MM.1S (cell line): ENCODE measurements at regions not wholly inside any gene's neighbourhood (a gene's known extent, or its start where the extent isn't known, plus 50 kb on each side); places are given as distances from the start of the nearest gene placed in this dataset.

Source experiments
- DNase-seq: peaks from one replicate; pipeline ENCODE4 v3.0.0-alpha.2; 2015
- H2AFZ ChIP-seq: fragments of 300-600 bp; sonication (generic); 2 replicates; pipeline ENCODE4 v1.6.0; 2016; ENCODE audit warnings: antibody characterized with exemption, low read length
- H3F3A ChIP-seq: fragments of 300-600 bp; sonication (generic); 2 replicates; pipeline ENCODE4 v1.6.1; 2016; ENCODE audit warnings: mild to moderate bottlenecking, antibody characterized with exemption, low read length, moderate library complexity, mixed read lengths; ENCODE audit not compliant: insufficient read depth
- H3K27ac ChIP-seq: fragments of 300-600 bp; sonication (generic); 2 replicates; pipeline ENCODE4 v1.5.1; 2016; ENCODE audit warnings: mild to moderate bottlenecking, low read length
- H3K27me3 ChIP-seq: fragments of 300-600 bp; sonication (generic); replicated peaks from 2 replicates; pipeline ENCODE4 v1.6.0; 2016; ENCODE audit warnings: low read length; ENCODE audit not compliant: insufficient read depth
- H3K36me3 ChIP-seq: fragments of 300-600 bp; sonication (generic); replicated peaks from 2 replicates; pipeline ENCODE4 v1.6.1; 2016; ENCODE audit warnings: mild to moderate bottlenecking, low read length, mixed read lengths; ENCODE audit not compliant: insufficient read depth
- H3K4me1 ChIP-seq: fragments of 300-600 bp; sonication (generic); 2 replicates; pipeline ENCODE4 v1.6.1; 2016; ENCODE audit warnings: low read length, mixed read lengths
- H3K4me2 ChIP-seq: fragments of 300-600 bp; sonication (generic); 2 replicates; pipeline ENCODE4 v1.6.0; 2016; ENCODE audit warnings: low read depth, low read length
- H3K4me3 ChIP-seq: fragments of 300-600 bp; sonication (generic); 2 replicates; pipeline ENCODE4 v1.5.1; 2016; ENCODE audit warnings: low read length, mixed read lengths
- H3K79me2 ChIP-seq: fragments of 300-600 bp; sonication (generic); 2 replicates; pipeline ENCODE4 v1.6.1; 2016; ENCODE audit warnings: mixed run types, low read length, mixed read lengths
- H3K9ac ChIP-seq: fragments of 300-600 bp; sonication (generic); 2 replicates; pipeline ENCODE4 v1.6.1; 2016; ENCODE audit warnings: low read length, mixed read lengths
- H3K9me2 ChIP-seq: fragments of 300-600 bp; sonication (generic); replicated peaks from 2 replicates; pipeline ENCODE4 v1.6.1; 2016; ENCODE audit warnings: mild to moderate bottlenecking, low read length, mixed read lengths; ENCODE audit not compliant: insufficient read depth
- H3K9me3 ChIP-seq: fragments of 300-600 bp; sonication (generic); replicated peaks from 2 replicates; pipeline ENCODE4 v1.6.1; 2016; ENCODE audit warnings: mild to moderate bottlenecking, low read length, mixed read lengths; ENCODE audit not compliant: insufficient read depth
- H4K20me1 ChIP-seq: fragments of 300-600 bp; sonication (generic); 2 replicates; pipeline ENCODE4 v1.6.1; 2016; ENCODE audit warnings: mild to moderate bottlenecking, low read length, moderate library complexity, mixed read lengths; ENCODE audit not compliant: insufficient read depth
- CTCF ChIP-seq: fragments of 300-600 bp; sonication (generic); IDR thresholded peaks from 2 replicates; pipeline ENCODE4 v1.5.1; 2016; ENCODE audit warnings: antibody characterized with exemption, low read length, mixed read lengths
- EZH2 ChIP-seq: fragments of 300-600 bp; sonication (generic); optimal IDR thresholded peaks from 2 replicates; pipeline ENCODE3; 2017; ENCODE audit warnings: low read depth, mild to moderate bottlenecking, antibody characterized with exemption, low read length, mixed read lengths
- EZH2phosphoT487 ChIP-seq: fragments of 300-600 bp; sonication (generic); IDR thresholded peaks from 2 replicates; pipeline ENCODE4 v1.6.1; 2018; ENCODE audit warnings: antibody characterized with exemption, low read length

DNA sequence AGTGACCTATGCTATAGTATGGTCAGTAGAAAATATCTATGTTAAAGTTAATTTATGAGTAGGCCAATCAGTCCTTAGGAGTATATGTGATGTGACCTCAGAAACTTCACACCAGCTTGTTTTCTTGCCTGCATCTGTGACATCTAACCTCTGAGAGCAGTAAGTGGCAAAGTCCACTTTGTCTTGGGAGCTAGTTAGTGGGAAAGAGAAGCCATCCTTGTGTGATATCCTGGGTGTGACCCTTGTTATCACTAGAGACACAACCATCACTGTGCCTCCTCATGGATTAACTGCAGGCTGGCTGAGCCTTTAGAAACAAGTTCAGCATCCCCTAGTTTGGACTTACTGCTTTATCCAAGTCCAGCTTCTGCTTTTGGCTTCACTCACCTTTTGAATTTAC lies 170.6 kb upstream of the STXBP6 start:
- Histone ChIP-seq H3K36me3 (no peaks in the 10 kb centered on the region), H3K27ac (no peak overlapping the region), H2AFZ (no peak overlapping the region), H3K9me2 (no peaks in the 10 kb centered on the region), H3K9me3 (no peaks in the 10 kb centered on the region), H3K27me3 (no peaks in the 10 kb centered on the region), H3F3A (no peaks in the 10 kb centered on the region), H3K9ac (no peak overlapping the region), H3K4me3 (no peak overlapping the region), H3K79me2 (no peaks in the 10 kb centered on the region), H3K4me1 (no peaks in the 10 kb centered on the region), H4K20me1 (no peaks in the 10 kb centered on the region), H3K4me2 (no peak overlapping the region)
- DNase-seq = no peak
- TF ChIP-seq EZH2phosphoT487 = no peak

DNA sequence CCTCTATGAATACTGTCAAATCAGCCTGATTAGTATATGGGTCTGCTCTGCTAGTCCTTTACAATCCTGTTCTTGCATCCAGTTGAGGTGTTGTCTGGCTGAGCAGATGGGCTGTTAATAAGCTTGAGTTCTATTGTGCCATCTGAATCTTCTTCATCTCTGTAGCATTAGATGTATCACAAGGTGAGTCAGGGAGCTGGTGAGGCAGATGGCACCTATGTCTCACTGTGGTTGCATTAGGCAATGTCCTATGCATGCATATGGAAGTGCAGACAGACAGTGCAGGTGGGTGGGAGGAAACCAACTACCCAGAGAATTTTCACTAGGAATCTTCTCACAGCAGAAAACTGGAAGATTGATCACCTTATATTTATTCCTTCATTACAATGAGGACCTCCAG lies 165.7 kb upstream of the STXBP6 start:
- no peak for TF ChIP-seq EZH2phosphoT487
- TF ChIP-seq CTCF = no peak
- no peak for TF ChIP-seq EZH2
- Histone ChIP-seq H3K27ac (no peak overlapping the region), H3K9me3 (no peaks in the 10 kb centered on the region), H3K9me2 (no peaks in the 10 kb centered on the region), H4K20me1 (no peaks in the 10 kb centered on the region), H3K4me3 (no peak overlapping the region), H2AFZ (no peak overlapping the region), H3F3A (no peaks in the 10 kb centered on the region), H3K27me3 (no peaks in the 10 kb centered on the region), H3K4me2 (no peak overlapping the region), H3K79me2 (no peaks in the 10 kb centered on the region), H3K36me3 (no peaks in the 10 kb centered on the region), H3K9ac (no peak overlapping the region), H3K4me1 (no peaks in the 10 kb centered on the region)
- DNase-seq = no peak

DNA sequence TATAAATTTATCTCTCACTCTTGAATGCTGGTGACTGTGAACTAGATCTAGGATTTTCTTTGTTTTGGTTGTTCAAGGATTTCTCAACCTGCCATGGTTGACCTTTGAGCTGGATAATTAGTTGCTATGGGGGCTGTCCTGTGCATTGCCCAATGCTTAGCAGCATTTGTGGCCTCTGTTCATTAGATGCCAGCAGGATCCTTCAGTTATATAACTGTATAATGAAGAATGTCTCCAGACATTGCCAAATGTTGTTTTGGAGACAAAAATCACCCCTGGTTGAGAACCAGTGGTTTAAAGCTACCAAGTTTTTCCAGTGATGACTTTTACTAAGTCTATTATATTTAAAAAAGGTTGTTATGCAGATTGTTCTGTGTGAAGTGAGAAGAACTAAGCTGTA lies 147.9 kb upstream of the STXBP6 start:
- no peak overlapping the region for H3K4me2 ChIP-seq

DNA sequence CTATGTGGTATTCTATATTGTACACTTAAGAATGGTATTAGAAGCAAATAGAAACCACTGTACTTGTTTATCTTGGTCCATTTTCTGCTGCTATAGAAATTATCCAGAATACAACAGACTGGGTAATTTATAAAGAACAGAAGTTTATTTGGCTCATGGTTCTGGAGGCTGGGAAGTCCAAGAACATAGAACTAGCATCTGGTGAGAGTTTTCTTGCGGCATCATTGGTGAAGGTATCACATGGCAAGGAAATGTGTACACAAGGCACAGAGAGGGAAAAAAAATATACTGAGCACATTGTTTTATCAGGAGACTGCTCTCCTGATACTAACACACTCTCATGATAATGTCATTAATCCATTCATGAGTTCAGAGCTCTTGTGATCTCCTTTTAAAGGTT lies 130.3 kb upstream of the STXBP6 start:
- Histone ChIP-seq H3K79me2 (no peaks in the 10 kb centered on the region), H3K27me3 (no peaks in the 10 kb centered on the region), H2AFZ (no peak overlapping the region), H3K9me2 (no peaks in the 10 kb centered on the region), H3K4me3 (no peak overlapping the region), H3F3A (no peaks in the 10 kb centered on the region), H3K36me3 (no peaks in the 10 kb centered on the region), H3K4me1 (no peaks in the 10 kb centered on the region), H3K9me3 (no peaks in the 10 kb centered on the region), H3K27ac (no peak overlapping the region), H3K9ac (no peak overlapping the region), H4K20me1 (no peaks in the 10 kb centered on the region), H3K4me2 (no peak overlapping the region)
- no peak for TF ChIP-seq CTCF
- TF ChIP-seq EZH2phosphoT487 = no peak
- no peak for TF ChIP-seq EZH2
- DNase-seq = no peak

More for the DNA sequence above, 147.9 kb upstream of the STXBP6 start:
- Histone ChIP-seq H3K27me3 (no peaks in the 10 kb centered on the region), H3F3A (no peaks in the 10 kb centered on the region), H2AFZ (no peak overlapping the region), H3K4me1 (no peaks in the 10 kb centered on the region), H3K4me3 (no peak overlapping the region), H3K9me3 (no peaks in the 10 kb centered on the region), H3K79me2 (no peaks in the 10 kb centered on the region), H3K27ac (no peak overlapping the region), H3K9ac (no peak overlapping the region), H3K36me3 (no peaks in the 10 kb centered on the region), H3K9me2 (no peaks in the 10 kb centered on the region), H4K20me1 (no peaks in the 10 kb centered on the region)
- no peak for DNase-seq
- TF ChIP-seq EZH2phosphoT487 = no peak
